H1 (cell line): ENCODE measurements at regions not wholly inside any gene's neighbourhood (a gene's known extent, or its start where the extent isn't known, plus 50 kb on each side); places are given as distances from the start of the nearest gene placed in this dataset.

ENCODE experiments used
- CTCF ChIP-seq, 3 experiments: IDR thresholded peaks; 1 replicate in 2 of 3; 2 replicates in 1 of 3; pipeline versions ENCODE4 v1.5.1 to v1.6.1; 2011; ENCODE audit warnings: low read length in 3 of 3, mild to moderate bottlenecking in 3 of 3, inconsistent platforms in 2 of 3, low read depth in 1 of 3, moderate library complexity in 1 of 3; ENCODE audit not compliant: insufficient read depth in 1 of 3; ENCODE audit errors: control extremely low read depth in 1 of 3
- POLR2AphosphoS5 ChIP-seq: IDR thresholded peaks from 2 replicates; pipeline ENCODE4 v1.6.1; 2011; ENCODE audit warnings: low read depth, low read length
- SIN3A ChIP-seq, 2 experiments: IDR thresholded peaks in 1 of 2; conservative IDR thresholded peaks in 1 of 2; 2 replicates each; pipeline ENCODE4 v1.6.1; 2011 to 2012; ENCODE audit warnings: low read length in 2 of 2, improper control_type of control experiment in 1 of 2, low read depth in 1 of 2, mild to moderate bottlenecking in 1 of 2
- SIX5 ChIP-seq: IDR thresholded peaks from 2 replicates; pipeline ENCODE4 v1.6.1; 2011; ENCODE audit warnings: mild to moderate bottlenecking, low read depth, low read length
- YY1 ChIP-seq: IDR thresholded peaks from 2 replicates; pipeline ENCODE4 v1.6.1; 2011; ENCODE audit warnings: low read depth, mild to moderate bottlenecking, low read length

GRCh38 chr4:156021298-156021697 is 67.6 kb upstream of the CTSO start:
- TF ChIP-seq CTCF (IDR thresholded peaks at IDR 0.05; ENCODE audit: control extremely low read depth in 1 of 3, insufficient read depth in 1 of 3, low read depth in 1 of 3, low read length in 3 of 3) (no peak), SIN3A (conservative IDR thresholded peaks at IDR 0.05 in 1 of 2, IDR thresholded peaks at IDR 0.05 in 1 of 2; ENCODE audit: low read depth in 1 of 2, low read length in 2 of 2) (no peak), POLR2AphosphoS5 (no peak), YY1 (no peak), SIX5 (no peak)
